ENCODE measurements at regions not wholly inside any gene's neighbourhood (a gene's known extent, or its start where the extent isn't known, plus 50 kb on each side); places are given as distances from the start of the nearest gene placed in this dataset.

DNA sequence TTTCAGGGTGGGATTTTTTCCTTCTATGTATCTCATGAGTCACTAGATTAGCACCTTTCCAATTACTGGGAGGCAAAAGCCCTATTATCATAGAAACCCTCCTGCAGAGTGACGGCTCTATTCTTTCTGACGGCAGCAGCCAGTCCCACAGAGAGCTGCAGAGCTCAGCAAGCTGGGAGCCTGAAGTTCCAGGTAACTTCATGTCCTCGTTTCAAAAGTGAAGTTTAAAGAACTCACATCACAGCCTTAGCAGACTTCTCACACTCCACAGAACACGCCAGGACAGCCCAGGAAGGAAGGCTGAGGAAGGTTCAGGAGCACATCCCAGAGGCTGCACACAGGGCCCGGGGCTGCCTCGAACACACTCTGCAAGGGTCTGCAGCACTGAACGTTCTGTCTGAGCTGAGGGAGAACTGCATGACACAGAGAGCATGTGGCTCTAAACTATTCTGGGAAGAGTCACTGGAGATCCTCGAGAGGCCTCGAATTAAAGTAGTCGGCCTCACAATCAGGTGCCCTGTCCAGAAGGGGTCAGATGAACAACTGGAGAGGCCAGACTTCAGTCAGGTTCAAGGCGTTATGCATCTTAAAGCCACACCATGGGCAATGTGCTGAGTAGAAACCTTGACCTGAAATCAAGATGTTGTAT, 104.2 kb upstream of the DRD2 start:
- DNase-seq, result no peak

DNA sequence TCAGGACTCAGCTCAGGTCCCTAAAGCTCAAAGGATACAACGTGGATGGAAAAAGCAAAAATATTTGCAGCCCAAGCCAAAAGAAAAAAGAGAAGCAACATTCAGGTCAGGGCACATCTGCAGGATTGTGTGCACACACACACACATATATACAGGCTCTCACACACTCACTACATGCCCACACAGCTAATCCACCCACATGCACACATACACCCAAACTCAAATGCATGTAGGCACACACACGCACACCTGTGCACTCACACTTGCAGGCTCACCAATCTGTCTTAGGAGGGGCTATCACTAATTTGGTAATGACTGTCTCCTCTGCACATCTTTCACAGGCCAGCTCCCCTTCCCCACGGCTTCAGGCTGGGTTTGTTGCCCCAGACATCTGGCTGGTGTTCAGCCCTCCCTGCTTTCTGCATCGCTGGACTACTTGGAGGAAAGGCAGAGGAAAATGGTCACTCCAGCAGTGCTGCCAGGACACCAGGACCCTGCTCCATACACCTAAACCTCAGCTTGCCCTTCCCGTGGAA, 103.6 kb upstream of the DRD2 start:
- DNase-seq, result no peak

DNA sequence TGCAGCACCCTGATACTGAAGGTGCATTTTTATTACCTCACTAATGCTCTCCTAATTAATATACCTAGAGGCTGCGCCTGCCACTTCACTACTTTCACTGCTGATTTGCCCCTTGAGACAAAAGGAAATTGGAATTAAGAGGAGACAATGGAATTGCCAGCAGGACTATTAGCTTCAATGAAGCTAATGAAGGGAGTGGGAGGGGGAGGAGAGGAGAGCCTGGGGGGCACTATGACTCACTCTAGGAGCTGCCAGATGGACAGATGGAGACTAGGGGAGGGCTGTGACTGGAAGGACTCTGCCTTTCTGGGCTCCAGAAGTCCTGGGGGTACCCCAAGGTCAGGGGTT, 102.8 kb upstream of the DRD2 start:
- DNase-seq, result no peak

DNA sequence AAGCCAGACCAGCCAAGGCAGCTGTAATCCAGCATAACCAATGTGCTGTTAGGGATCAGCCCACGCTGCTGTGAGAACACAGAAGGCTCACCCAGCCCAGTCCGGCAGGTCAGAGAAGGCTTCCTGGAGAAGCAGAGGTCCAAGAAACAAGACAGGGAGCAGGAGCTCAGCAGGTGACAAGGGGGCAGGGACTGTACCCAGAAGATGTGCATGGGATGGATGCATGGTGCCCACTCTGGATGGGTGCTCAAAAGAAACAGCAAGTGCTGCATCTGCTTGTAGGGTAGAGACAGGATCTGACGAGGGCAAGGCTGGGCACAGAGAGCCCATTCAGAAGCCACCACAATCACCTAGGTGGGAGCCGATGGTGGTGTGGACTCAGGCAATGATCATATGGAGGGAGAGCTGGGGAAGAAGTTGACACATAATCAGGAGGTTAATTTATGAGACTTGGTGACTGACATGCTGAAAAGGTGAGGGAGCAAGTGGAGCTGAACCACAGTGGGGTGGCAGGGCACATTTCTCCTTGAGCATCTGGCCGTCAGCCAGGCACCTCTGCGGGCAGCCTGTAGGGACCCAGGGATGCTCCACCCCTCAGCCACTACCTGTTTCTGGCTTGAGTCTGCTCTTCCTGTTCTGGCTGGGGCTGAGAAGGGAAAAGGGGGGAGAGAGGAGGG, 102.3 kb upstream of the DRD2 start:
- no peak for DNase-seq

DNA sequence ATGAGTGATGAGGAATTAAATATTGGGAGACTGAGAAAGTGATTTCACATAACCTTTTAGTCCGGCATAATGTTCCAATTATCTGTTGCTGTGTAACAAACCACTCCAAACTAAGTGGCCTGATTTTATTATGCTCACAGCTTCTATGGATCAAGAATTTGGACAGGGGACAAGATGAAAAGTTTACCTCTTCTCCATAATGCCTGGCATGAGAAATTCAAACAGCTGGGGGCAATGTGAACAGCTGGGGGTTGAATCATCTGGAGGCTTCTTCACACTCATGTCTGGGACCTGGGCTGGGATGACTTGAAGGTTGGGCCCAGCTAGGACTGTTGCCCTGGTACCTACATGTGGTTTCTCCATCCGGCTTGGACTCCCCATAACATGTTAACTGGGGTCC, 99.4 kb upstream of the DRD2 start:
- no peak for DNase-seq

DNA sequence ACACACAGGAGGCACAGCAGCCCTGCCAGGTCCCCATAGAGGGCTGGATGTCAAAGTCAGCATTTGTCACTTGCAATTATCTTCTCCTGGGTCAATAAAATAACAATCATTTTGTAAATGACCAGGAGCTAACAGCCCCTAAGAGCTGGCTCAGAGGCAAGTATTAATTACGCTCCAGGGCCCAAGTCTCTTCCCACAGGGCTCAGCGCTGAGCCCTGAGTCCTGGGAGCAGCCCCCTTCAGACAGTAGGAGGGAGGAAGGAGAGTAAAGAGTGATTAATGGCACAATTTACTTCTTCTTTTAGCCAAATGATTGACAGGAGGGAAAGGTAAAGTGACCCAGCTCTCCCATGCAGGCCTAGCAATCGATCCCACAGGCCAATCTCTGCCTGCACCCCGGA, 99.0 kb upstream of the DRD2 start:
- DNase-seq, result no peak

DNA sequence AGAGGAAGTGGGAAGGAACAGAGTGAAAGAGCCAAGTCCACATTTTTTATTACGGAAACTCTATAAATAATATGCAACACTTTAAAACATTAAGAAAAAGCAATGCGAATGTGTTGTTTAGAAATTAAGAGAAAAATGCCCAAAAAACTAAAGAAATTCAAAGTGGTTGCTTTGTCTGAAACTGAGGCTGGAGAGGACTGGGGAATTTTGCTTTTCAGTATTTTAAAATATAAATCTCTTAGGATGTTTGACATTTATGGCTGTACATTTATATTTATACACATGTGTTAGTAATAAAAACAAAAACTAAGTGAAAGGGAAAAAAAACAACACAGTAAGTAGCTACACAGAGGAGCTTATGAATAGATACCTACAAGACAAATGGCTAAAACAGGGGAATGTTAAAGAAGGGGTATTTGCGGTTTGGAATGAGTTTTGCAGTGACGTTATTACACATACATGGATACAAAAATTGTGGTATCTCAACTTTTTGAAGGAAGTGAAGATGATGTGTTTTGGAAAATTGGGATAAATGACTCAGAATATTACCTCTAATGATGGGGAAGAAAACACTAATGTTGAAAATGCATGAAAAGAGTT, 97.0 kb upstream of the DRD2 start:
- DNase-seq, result peak; percentile 17

DNA sequence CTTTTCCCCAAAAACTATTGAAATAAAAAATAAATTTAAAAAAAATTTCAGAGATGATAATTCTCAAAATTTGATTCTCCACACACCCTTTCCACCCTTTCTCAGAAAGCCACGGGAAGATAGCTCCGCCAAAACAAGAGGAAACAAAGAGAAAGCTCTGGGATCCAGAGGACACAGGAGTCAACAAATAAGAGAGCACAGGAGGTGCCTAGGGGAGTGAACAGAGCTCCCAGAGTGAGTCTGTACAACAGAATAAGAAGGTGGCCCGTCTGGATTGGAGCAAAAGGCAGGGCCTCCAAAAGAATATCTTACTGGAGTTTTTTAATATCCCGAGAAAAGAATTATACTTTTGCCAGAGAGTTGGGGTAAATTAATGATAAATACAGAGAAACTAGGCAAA, 96.3 kb upstream of the DRD2 start:
- DNase-seq, result no peak

DNA sequence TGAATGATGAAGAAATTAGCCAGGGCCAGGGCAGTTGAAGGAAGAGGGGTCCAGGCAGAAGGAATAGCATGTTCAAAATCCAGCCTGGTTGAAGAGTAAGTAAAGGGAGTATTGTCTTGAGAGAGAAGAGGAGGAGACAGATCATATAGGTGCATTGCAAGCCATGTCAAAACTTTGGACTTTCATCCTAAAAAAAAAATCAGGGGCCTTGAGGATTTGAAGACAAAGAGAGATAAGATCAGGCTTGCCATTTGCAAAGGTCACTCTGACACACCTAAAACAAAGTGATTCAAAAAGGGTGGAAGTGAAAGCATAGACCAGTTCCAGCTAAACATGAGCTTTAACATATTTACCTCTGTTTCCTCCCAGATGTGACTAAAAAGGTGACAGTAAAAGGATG, 95.7 kb upstream of the DRD2 start:
- no peak for DNase-seq

DNA sequence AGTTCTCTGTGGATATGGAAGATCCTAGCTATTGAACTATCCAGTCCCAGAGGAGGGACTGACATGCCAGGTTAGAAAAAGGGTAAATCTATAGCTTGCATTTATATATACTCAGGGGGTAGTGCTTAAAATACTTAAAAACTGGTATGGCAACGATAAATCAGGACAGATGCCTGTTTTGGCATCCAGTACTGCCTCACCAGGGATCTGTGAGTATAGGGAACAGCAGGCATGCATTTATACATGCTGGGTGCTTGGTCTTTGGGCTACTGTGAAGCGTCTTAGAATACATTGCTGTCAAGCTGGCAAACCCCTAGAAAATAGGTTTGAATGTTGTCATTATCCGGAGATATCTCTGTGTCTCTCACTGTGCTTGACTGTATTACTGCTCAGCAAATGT, 94.2 kb upstream of the DRD2 start:
- no peak for DNase-seq

DNA sequence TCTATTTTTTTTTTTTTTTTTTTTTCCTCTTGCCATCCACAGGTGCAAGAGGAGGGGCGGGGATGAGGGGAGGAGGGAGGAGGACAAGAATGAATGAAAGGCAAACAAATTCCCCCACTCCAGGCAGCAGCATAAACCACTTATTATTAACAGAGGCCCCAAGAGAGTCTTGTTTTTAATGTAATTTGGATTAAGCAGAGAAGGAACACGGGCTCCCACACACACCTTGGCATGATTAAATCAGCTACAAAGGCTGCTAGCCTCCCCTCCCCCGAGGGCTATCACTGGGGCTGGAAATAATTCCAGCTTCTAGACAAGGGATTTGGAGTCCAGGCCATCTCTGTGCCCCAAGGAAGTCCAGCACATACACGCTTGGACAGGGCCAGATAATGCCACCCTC, 93.4 kb upstream of the DRD2 start:
- DNase-seq, result no peak

DNA sequence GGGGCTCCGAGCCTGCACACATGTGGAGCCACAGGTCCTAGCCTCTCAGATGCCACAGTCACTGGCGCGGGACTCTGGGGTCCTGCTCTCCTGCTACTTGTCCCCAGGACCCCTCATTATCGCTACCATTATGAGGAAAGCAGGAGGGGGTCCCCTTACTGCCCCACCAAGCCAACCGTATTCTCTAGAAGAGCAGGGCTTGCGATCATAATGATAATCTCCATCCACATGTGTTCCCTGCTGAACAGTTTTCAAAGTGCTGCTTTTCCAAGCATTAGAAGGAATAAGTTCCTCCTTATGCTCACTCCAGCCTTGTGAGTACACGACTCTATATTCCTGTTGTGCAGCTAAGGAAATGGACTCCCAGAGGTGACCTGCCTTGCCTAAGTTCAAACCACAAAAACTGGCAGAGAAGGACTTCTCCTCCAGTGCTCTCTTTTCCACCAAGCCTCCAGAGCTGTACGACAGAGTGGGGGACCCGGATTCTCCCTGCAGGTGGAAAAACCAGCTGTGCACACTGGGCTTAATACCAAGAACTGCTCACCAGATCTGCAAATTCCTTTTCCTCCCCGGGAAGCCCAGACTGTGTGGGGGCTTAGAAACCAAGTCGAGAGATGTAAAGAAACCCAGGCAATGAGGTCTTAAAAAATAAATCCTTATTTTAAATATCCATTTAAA, 92.8 kb upstream of the DRD2 start:
- no peak for DNase-seq

DNA sequence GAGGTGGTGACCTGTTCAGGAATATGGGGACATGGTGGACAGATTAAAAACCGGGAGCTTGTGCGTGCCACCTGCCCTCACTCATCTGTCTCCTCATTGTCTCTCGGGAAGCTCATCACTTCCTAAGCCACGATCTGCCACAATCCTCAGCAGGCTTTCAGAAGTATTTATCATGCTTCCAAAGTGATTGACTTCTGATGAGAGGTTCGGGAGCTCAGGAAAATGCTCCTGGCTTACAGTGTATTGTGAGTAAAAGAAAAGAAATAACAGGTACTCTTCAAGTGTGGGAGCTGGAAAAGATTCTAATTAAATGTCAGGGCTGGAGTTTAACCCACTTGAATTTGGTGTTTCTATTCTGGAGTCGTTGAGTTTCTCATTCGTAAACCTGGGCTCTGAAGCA, 91.9 kb upstream of the DRD2 start:
- DNase-seq, result no peak

DNA sequence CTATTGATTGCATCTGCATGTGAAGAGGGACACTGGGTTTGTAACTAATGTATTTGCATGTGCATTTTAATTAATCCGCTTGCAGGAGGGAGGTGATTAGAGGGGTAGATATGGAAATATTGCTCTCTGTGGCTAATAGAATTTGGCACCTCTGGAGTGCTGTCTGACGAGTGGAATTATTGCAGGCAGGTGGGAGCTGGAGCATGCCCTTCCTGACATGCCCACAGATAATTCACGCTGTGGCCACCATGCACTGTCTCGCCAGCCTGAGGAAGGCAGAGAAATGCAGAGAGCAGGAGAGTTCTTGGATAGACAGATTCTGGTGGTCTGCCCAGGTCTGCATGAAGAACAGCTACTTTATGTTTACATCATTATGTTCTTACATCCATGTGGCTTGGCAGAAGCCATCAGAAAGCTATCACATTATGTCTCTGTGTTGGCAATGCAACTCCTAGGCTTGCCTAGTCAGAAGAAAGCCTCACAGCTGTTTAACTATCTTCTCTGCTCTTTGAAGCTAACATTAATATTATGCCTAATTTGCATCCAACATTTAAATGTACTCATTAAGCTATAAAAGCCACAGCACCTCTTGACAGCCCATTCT, 89.4 kb upstream of the DRD2 start:
- DNase-seq, result no peak

DNA sequence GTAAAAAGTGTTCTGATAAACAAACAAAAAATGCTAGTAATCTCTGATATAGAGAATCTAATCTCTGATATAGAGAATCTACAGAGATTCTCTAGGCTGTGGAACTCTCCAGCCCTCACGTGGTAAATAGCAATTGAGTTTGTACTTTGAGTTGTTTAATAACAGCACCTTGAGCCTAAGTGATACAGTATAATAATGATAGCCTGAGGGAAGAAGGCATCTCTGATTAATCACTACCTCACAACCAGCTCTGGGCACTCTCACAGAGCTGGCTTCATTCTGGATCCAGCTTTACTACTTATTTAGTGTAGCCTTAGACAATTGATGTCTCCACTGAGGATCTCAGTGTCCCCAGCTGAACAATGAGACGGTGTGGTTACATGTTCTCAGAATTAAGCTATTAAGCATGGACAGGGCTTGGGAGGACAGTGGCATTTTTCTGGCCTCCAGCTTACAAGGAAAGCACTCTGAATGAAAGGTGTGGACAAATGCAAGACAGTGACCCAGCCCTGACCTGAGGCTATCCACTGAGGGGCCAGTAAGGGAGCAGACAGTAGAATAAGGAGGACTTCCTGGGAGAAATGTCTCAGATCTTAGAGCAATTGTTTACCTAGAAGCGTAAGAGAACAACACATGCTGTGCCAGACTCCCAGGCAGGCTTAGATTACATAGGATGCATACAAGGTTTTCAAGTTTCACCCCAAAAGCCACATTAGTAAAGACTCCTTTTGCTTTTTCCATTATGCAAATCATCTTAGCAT, 88.7 kb upstream of the DRD2 start:
- DNase-seq, result no peak

DNA sequence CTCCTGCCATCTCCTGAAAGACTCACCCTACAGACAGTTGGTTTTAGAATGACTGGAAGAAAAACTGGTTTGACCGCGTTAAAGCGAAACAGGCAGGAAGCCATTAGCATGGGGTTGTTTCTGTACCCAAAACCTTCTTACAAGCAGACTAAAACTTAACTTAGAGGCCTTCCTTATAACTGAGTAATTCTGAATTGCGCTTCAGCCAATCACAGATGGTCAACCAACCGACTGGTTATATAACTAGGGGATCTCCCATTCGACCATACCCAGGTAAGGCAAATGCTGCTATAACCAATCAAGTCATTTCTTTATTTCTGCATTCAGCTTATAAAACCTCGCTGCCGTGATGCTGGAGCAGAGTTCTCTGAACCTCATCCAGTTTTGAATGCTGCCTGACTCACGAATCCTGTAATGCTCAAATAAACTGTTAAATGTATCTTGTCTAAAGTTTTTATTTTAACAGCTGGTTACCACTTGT, 87.8 kb upstream of the DRD2 start:
- DNase-seq, result no peak

DNA sequence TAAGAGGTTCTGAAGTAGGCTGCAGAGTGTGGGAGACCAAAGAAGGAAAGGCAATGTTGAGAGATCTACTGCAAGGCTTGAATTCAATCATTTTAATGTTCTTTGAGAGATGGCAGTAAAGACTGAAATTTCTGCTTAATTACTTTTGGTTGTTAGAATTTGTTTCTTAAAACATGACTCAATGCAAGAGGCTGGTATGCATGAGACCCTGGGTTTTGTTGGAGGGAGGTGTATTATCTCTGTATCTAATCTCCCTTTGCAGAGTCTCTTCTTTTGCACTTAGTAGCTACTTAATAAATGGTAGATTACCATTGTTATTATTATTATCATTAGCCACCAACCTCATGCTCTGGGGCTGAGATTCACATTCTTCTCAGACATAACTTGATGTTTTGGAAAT, 87.4 kb upstream of the DRD2 start:
- DNase-seq, result no peak

DNA sequence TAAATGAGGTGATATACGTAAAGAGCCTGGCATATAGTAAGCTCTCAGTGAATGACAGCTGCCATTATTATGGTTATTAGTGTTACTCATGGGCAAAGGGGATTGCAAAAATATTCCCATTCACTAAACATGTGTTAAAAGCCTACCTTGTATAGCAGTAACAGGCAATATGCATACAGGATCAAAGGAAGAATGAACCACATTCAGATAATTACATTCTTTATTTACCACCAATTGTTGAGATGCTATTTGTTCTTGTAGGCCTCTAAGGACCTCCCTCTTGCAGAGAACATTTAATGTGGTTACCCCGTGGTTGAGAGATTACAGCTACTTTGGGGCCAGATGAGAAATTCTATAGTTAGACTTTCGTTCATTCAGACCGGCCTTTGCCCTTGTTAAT, 82.7 kb upstream of the DRD2 start:
- DNase-seq, result no peak

DNA sequence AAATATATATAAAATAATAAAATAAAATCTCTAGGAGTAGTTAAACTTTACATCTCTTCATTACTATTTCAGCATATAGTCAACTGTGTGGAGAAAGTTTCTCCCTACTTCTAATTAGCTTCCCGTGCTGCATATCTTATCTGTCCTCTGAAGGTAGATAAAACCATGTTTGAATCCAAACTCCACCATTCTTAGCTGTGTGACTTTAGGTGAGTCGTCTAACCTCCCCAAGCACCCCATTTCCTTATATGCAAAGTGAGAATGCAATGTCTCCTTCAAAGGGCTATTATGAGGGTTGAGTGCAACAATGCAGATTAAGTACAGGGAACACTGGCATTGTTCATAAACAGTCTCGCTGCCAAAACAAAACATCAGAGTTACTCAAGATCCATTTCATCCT, 80.8 kb upstream of the DRD2 start:
- no peak for DNase-seq

DNA sequence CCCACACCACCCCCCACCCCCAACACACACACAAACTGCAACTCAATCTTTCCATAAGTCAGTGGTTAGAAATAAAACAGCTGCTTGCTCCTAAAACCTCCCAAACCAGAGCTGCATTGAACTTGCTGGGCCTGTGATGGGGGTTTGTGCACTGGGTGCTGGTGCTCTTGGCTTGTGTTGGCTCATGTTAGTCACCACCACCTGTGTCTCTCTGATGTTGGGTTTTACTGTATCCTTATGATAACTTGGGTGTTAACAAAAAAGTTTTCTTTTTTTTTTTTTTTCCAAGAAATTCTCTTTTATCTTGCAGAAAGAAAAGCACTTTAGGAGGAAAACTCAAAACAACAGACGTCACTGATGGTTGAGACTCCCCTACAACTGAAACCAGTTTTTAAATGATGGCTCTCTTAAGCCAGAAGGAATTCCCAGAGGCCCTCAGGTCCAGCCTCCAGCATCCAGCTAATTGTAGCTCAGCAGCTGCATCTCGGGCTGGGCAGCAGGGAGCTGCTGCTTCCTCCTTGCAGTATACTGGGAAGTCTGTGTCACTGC, 79.9 kb upstream of the DRD2 start:
- DNase-seq, result no peak

DNA sequence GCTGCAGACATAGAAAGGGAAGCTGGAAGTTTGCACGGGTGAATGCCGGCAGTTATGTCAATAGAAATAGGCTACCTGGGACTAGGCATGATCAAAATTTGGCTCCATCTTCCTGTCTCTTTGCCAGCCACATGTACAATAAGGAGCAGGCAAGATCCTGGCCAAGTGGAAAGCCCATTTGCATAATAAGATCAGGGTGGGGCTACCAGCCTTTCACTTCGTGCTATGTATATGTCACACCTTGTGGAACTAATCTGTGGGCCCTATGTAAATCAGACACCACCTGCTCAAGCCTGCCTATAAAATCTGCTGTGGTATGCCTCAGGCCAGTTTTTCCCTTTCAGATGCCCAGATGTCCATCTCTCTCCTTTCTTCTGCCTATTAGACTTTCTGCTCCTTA, 79.3 kb upstream of the DRD2 start:
- no peak for DNase-seq
